HuH-7.5 (cell line): ENCODE measurements at regions not wholly inside any gene's neighbourhood (a gene's known extent, or its start where the extent isn't known, plus 50 kb on each side); places are given as distances from the start of the nearest gene placed in this dataset.

ENCODE experiments used
- DNase-seq: peaks from one replicate; pipeline ENCODE4 v3.0.0; 2011; ENCODE audit warnings: low spot score

GRCh38 chr3:150090006-150090405, 119.3 kb upstream of the PFN2 start:
- DNase-seq: no peak

GRCh38 chr3:150084128-150084527, 113.4 kb upstream of the PFN2 start:
- no peak for DNase-seq

- DNase-seq: no peak
Observed at GRCh38 chr3:150083655-150084042, 113.0 kb upstream of the PFN2 start.

DNA sequence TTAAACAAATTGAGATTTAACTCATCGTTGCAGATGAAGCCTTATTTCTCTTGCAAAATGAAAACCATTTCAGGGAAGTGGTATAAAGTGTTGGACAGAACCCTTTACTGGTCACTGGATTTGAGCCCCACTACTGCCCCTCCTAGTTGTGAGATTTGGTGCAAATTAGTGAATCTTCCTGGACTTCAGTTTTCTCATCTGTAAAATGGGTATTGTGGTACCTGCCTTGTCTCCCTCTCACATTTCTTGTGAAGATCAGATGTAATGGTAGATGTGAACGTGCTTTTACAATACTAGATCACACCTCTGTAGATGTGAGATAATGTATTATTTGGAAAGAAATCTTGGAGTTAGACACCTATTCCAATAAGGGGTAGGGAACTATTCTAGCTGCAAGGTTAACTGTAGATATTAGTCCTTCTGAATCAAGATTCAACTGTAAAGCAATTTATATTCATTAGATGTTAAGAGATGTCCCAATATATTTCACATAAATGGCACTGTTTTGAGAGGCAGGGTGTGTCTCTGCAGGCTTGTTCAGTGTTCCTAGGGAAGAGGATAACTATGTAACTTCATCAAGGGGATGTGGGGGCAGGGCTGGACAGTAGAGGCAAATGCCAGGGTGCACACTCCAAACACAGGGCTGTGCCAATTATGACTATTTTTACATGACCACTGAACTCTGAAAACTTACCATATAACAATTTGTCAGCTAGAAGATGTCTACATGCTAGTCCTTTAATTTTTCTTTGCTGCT, 112.4 kb upstream of the PFN2 start:
- DNase-seq: no peak

DNA sequence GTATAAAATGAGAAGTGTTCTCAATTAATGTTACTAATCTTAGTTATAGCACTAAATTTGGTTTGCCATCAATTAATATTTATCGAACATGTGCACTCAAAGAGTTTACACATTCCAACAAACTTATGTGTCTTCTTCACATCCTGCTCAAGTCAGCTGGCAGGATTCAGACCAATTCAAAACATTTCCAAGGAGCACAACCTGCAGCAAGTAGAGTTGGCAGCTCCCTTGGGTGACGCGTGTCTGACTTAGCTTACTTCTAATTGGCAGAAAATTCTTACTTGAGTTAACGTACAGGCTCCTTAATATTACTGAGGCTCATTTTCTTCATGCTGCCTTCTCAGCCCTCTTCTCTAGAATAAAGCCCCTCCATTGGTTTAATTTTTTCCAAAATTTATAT, 110.4 kb upstream of the PFN2 start:
- DNase-seq: no peak

- DNase-seq: no peak
Observed at GRCh38 chr3:150080058-150080730, 109.5 kb upstream of the PFN2 start.

DNA sequence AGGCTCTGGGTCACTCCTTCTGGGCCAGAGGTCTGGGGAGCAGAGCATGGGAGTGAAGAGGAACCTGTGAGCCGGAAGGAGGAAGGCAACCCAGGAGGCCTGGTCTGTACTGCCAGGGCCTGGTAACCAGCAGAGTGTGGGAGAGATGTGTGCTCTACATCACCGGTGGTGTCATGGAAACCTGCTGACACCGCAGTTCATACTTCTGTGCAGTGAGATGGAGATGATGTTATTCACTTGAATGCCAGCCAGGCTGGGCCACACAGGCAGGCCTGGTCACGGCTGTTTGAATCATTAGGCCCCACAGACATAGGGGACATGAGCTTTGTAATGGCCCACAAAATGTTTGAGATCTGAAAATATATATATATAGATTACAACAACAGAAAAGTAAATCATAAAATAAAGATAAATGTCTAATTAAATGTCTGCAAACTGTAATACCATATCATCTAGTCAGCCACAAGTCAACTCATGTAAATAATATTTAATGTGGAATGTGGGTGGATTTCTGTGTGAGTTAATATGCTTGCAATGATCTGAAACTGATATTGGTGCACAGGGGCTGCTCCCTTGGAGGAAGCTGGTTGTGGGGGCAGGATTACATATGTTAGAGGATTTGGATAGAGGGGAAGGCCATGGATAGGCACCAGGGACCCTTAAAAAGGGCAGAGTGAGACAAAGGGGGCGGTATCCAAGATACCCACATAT, 108.5 kb upstream of the PFN2 start:
- no peak for DNase-seq

- no peak for DNase-seq
Observed at GRCh38 chr3:150077581-150078247, 107.0 kb upstream of the PFN2 start.

DNA sequence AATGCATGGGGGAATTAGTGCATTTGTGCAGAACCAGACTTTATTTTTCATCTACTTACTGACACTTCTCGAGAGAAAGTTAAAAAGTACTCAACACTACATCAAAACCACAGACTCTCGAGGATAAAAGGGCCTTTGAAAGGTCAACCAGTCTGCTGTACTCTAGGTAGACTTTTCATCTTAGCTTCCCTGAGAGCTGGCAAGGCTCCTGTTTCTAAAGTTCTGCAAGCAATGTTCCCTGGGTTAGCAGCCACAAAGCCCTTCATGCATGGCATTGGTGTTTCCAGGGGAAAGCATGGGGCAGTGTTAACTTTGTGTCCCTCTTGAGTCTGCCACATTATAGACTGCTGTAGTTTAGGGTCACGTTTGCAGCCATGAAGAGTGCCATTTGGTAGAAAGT, 106.4 kb upstream of the PFN2 start:
- no peak for DNase-seq

DNA sequence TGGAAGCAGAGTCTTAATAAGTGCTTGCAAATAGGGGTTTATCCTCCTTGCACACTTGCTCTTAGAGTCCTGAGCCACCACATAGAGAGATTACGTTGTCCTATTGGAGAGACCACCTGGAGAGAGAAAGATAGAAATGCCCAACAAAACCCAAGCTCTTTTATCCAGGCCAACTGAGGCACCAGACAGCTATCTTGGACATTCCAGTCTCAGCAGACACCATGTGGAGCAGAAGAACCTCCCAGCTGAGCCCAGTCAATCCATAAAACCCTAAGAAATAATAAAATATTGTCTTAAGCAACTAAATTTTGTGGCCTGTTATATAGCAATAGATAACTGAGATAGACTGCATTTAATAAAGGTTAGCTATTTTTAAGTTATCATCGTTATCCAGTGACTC, 105.7 kb upstream of the PFN2 start:
- no peak for DNase-seq

DNA sequence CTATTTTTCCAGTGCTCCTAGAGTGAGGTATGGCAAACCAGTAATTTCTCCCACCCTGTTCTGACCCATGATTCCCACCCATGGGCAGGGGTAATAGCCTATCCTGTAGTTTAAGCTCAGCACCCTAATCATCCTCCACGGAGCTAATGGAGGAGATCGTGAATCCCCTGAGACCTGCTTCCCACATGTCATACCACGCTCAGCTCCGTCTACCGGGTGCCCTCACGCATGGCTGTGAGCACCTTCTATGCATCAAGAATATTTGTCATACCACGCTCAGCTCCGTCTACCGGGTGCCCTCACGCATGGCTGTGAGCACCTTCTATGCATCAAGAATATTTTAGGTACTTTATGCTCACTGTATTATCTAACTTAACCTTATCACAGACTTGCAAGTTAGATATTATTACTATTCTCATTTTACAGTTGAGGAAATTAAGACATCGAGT, 104.7 kb upstream of the PFN2 start:
- no peak for DNase-seq

DNA sequence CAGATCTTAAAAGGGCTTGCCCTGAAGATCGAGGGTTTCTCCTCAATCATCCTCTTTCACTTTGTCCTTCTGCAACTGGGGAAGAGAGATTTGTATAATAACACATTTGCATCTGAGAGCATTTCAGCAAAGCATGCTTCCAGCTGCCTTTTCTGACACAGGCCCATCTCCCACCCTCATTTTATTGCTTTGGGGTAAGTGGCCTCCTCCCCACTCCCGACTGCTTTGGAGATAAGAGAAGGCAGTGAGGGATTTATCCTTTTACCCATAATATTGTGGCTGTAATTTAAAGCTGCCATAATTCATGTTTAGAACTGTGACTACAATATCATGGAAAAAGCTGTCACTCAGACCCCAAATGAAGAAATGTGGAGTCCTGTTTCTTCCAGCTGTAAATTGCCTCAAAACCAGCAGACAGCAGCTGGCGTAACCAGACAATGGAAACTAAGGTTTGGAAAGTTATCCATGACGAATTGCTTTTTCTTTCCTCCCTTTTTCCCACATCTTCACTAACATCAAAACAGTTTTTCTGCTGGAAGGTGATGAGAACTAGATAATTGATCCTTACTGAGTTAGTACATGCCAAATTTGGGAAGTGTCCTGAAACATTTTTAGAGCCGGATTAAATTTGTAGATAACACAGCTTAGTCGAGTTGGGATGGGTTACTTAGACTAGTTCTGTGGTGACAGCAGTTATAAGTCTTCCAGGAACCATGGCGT, 104.2 kb upstream of the PFN2 start:
- no peak for DNase-seq

DNA sequence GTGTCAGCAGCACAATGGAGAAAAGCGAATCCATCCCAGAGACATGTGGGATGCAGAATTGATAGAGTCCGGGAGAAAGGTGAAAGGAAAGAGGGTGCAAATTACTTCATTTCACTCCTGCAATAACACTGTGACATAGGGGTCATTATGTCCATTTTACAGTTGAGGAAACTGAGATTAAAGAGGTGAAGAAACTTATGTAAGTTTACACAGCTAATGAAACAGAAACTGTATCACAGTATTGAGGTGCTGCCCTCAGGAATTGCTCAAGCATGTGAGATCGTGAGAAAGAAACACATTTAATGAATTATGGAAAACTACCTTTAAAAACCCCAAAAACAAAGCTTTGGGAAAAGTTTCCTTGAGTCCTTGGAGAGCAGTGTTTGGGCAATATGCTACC, 103.6 kb upstream of the PFN2 start:
- DNase-seq: no peak

DNA sequence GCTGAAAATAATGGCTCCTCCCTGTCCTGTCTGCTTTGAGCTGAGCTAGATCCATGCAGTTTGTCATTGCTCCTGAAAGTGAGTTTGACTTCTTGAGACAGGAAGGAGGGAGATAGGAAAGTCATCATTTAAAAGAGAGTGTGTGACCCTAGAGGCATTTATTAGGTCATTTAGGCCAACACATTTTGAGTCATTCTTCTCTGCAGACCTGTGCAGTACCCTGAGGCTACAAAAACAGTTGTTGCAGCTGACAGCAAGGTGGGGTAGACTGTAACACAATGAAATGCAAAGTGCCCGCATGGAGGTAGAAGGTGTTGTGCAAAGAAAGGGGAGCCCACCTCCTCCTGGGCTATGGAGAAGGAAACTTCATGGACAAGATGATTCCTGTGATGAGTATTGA, 102.8 kb upstream of the PFN2 start:
- DNase-seq: no peak

DNA sequence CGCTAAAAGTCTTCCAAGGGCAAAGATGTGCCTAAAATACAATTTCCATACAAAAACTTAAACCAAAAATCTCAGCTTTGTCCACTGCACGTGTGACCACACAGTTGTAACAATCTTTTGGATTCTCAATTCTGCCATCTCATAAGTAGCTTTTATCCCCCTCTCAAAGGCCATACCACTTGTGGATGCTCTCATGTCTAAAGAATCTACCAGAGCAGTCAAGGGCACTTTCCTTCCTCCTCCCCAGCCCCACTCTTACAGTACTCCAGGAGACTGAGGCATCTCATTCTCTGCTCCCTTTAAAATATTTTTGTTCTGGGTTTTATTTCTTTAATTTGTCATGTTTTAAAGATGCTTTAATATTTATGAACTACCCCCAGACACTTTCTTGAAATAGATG, 102.3 kb upstream of the PFN2 start:
- no peak for DNase-seq

GRCh38 chr3:150072576-150072975, 101.9 kb upstream of the PFN2 start:
- no peak for DNase-seq

DNA sequence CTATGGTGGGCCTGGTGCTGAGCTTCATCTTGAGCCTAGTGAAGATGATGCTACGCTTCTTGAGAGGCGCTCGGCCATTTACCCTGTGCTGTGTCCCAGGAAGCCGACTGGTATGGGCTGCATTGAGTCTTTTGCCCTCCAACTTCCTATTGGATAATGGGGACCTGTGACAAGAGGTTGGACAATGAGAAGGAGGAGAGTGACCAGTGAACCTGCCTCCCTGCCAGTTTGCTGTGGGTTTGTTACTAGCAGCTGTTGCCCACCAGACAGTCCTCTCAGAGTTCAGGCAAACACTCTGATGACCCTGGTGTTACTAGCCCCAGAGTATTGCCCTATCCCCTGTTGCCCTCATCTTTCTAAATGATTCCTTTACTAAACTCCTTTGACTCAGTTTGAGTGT, 99.6 kb upstream of the PFN2 start:
- no peak for DNase-seq

GRCh38 chr3:150069633-150070032, 98.9 kb upstream of the PFN2 start:
- no peak for DNase-seq

DNA sequence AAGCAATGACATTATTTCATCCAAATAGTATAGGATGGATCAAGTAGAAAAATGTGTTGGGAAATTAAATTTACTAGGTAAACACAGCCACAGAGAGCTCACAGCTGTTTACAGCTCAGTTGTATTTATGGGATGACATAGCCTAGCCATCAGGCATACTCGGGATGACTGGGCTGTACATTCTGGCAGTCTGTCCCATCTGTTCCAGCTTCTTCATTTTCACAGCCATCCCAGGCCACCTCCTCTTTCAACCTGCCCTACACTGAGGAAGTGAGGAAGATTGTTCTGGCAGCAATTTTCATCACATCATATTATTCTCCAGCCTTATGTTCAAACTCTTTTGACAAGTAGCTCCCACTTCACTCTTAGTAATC, 98.4 kb upstream of the PFN2 start:
- DNase-seq: no peak

DNA sequence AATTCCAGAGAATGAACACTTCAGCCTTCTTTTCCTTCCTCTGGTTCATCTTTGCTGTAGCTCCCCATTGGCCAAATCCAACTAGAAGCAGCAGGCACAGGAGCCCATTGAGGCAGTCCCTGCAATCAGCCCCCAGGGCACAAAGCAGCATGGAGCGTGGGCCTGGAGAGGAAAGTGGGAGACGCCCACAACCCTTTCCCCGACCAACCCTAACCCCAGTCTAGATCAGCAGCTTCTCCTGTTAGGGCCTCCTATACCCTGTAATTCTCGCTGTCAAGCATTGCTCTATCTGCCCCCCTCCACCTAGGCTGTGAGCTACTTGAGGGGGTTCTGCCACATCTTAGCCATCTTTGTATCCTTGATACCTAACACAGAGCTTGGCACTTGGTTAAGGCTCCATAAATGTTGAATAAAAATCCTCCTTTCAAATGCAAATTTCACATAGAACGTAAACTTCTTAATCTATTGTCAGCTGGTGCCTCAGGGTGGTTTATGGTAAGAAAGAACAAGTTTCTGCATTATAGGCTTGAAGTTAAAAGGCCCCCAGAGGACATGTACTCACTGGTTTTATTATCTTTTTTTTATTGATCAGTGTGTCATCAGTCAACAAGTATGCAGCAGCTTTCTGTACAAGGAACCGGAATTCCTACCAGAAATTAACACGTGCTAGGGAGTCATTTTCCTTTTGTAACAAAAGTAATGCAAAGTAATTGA, 97.9 kb upstream of the PFN2 start:
- DNase-seq: no peak

GRCh38 chr3:150067561-150067960, 96.9 kb upstream of the PFN2 start:
- DNase-seq: no peak
